RKO (cell line): ENCODE measurements at regions not wholly inside any gene's neighbourhood (a gene's known extent, or its start where the extent isn't known, plus 50 kb on each side); places are given as distances from the start of the nearest gene placed in this dataset.

Experiments
- DNase-seq: peaks from one replicate; pipeline ENCODE4 v3.0.0-alpha.2; 2016; ENCODE audit warnings: low spot score

DNA sequence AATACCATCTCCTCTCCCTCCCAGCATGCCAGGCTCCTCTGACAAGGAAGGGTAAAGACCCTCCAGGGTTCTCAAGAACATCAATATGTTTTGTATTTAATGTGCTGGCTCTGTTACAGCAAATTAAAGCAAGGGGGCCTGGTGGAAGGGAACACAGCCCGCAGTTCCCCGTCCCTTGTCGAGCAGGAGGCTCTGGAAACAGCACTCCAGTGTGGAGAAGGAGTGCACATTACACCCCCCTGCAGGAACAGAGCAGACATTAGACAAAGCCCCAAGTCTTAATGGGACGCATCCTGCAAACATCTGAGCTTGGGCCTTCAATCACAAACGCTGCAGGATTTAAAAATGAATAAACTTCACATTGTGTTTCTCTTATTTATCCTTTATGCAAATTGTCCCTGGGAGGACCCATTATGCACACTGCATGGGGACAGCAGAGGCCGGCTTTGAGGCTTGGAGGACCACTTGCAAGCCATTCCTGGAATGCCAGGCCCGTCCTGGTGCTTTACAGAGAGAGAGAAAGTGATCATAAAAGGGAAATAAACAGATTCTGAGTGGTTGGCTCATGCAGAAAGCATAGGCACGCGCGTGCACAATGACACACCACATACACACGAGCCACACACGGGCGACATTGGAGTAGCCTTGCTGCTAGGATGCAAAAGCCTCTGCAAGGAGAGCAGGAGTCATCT, 328.7 kb downstream of the SMAD2 start:
- no peak for DNase-seq

DNA sequence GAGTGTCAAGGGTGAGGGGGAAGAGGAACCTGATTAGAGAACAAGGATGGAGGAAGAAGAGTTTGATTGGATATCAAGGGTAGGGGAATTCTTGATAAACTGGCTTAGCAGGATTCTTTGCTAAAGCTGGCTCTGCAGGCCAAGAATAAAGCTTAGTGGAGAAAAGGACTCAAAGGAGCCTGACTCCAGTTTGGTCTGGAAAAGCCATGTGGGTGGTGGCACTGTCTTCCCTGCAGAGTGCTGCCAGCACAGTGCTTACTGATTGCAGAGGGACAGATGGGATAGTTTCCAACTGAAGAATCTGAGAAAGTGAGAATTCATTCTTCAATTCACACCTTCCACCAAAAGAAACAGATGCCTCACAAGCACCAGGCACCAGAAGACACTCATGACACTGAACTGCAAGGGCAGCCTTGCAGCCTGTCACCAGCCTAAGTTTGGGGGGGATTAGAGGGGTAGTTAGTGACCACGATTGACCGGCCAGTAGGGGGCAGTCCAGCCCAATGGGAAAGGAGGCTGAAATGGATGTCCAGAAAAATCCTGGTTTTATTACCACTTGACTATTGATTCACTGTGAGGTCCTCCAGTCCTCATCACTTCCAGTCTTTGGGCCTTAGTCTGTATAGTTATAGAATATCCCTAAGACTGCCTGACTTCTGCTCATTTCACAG, 334.5 kb downstream of the SMAD2 start:
- DNase-seq: no peak

DNA sequence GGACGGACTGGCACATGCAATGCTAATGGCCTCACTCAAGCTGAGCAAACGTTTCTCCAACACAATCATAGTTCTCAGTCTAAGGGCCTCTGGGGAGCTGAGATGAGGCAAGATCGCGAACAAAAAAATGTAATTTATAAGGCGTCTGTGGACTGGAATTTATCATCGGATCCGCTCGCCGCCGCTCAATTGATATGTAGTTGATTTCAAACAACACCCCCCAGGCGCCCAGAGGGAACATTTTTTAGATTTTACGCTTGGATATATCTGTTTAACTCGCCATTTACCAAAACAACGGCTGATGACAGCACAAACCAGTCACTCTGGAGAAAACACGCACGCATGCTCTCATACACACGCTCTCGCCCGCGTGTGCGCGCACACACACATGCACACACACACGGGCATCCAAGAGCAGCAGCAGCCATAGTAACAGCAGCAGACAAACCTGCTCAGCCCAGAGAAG, 335.8 kb downstream of the SMAD2 start:
- DNase-seq: no peak

DNA sequence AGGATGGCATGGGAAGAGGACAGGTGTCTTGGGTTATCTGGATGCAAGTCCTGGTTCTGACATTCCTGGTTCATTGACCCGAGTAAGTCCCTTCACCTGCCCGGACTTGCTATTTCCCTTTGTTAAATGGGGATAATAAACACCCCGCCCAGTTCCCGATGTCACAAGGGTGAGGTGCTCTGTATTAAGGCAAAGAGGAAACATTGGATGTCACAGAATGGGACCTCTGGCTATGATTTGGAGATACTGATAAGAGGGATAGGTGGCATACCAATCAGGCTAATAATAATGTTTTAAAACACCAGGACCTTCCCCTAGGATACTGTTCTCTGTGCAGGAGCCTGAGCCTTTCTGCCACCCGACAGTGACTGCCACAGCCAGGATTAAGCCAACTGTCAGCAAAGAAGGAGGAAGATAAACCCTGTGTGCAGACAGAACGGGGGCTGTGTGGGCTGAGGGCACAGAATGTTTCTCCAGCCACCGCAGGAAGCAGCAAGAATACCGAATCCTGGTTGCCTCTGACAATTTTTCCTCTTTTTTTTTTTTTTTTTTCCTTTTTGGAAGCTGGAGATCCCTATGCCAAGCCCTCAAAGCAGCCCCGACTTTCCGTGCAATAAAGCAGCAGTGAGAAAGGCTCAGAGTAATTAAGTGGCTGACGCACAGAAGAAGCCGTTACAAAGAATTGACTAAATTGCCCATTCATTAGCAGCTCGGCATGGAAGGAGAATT, 336.6 kb downstream of the SMAD2 start:
- DNase-seq: no peak

DNA sequence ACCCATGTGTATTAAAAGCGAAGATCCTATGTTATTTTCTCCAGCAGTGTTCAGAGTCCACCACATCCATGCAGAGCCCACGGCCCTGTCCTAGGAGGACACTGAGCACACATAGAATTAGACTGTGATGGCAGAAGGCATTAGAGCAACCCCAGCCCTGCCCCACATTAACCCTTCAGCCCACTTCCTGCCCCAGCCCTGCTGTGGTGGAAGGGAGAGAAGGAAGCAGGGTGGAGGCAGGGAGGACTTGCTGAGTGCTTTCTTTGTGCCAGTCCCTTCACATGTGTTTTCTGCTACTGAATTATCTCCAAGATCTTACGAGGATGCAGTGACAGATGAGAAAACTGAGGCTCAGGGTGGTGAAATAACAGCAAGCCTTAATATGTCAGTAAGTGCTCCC, 339.0 kb downstream of the SMAD2 start:
- no peak for DNase-seq

DNA sequence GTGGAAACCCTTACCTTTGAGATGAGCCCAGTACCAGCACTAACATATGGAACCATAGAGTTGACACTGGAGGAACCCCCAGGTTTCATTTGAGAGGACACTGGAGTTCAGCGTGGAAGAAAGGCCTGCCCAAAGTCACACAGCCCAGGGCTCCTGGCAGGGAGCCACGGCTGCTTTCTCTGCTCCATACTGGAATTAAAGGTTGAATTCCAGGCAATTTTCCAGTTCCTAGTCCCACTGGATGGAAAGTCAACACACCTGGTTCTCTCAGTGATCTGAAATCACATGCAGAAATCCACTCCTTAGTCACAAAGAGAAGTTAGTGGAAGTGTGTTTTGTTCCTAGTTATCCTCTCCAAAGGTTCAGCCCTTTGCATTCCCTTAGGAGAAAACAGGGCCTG, 336.1 kb upstream of the SKOR2 start:
- DNase-seq: no peak

DNA sequence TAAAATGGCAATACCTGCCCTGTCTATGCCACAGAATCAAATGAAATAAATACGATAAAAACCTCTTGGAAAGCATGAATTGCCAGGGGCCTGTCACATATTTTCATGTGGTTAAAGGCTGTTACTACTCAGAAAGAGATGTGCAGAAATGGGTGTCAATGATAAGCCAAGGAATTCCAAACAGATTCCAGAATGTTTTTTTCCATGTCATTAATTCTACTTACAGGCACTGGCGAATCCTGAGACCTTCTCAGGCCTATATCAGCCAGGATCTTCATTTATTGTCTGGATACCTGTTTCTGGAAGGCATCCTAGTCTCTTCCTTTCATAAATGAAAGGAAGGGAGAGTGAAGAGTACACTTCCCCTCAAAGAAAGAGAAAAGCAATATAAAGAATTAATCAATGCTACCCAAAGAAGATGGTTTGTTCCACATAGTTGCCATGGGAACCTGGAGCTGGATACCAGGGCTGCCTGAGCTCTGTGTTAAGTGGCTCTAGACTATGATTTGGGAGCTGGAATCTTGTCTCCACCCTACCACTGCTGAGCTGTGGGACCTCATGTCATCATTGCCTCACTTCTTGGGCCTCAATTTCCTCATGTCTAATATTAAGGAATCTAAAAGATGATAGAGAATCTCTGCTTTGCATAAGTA, 335.1 kb upstream of the SKOR2 start:
- DNase-seq: no peak

DNA sequence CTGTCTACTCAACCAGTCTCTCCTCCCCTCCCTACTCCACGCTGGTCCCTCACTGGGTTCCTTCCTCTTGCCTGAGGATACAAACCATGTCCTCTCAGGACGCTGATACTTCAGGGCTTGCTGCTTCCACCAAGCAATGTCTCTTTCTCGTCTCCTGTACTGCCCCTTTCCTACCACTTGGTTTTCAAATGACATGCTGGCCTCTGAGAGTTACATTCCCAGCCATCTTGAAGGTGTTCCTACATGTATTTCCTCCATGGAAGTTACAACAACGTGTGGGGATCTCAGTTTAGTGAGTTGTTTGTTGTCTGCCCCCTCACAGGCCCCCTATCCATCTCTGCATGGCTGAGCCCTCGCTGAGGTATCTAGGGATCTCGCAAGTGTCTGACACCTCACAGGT, 334.5 kb upstream of the SKOR2 start:
- no peak for DNase-seq

DNA sequence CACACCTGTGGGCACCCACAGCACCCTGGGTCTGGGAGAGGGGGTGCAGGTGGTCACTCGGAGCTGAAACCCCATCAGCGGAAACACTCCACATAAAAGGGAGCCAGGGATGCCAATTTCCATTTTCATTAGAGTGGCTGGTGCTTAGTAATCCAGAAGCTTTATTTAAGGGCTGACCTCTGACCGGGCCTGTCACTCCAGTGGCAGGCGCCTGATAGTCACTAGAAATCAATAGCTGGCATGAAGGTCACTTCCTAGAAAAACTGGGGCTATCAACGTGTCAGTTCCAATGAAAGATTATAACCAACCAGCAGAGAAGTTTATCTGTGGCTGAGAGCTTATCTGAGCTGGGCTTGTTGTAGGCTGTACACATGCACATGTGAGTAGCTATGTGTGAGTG, 333.7 kb upstream of the SKOR2 start:
- no peak for DNase-seq

DNA sequence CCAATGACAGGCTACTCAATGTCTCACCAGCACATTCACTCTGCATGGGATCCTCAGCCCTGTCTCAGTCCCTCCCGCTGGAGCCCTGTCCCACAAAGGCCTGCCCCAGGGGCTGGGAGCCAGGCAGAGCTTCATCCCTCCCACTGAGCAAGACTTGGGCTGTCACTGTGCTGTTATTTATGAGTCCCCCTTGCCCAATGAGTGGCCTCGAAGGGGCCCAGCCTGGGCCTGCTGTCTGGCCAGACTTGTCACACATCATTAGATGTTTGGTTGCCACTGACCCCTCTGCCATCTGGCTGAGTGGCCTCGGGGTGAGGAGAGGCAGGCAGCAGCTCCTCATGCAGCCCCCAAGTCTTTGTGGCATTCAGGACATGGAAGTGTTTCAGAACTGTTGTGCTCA, 330.6 kb upstream of the SKOR2 start:
- DNase-seq: no peak

DNA sequence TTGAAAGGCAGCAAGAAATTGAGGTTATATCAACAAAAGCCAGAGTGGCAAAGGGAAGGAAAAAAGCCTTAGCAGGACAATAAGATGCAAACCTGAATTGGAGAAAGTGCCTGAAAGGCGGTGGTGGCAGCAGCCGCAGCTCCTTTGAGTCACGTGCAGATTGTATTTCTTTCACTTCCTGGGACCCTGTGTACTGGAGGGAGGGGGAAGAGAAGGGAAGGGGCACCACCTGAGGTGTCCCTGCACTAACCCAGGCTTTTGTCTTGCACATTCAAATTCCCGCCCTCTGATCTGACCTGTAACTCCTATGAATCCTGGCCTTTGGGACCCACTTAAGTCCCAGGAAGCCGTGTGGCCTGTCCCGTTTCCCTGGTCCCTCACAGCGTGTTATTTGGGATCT, 326.1 kb upstream of the SKOR2 start:
- no peak for DNase-seq

DNA sequence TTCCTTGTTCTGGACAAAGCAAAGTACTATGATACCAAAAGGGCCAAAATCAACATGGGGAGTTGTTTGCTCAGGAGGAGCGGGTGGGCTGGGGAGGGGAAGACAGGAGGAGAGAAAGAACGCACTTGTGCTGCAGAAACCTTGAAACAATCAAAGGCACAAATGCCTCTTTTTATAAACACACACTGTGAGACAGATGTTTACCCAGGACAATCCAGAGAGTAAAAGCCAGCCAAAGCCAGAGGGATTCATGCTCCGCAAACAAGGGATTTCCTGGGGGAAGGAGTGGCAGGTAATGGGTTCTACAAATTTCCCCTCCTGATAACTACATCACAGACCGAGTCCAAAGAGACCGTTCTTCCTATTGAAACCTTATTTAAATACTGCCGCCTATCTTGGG, 323.5 kb upstream of the SKOR2 start:
- no peak for DNase-seq

DNA sequence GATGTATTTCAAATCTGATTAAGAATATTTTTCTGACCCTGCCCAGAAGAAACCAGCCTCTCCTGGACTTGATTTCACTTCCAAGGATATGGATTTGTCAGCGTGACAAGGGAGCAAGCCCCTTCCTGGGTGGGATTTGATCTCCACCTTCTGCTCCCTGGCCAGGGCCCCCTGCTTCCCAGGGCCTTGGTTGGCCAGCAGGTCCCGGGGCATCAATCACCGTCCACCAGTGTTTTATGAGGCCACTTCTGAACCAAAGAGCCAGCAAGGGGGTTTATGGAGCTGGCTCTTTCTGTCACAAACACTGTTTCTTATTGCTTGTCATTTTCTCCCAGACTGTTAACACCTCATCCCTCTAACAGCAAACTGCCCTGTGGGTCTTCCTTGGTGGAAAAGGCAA, 320.5 kb upstream of the SKOR2 start:
- DNase-seq: no peak

DNA sequence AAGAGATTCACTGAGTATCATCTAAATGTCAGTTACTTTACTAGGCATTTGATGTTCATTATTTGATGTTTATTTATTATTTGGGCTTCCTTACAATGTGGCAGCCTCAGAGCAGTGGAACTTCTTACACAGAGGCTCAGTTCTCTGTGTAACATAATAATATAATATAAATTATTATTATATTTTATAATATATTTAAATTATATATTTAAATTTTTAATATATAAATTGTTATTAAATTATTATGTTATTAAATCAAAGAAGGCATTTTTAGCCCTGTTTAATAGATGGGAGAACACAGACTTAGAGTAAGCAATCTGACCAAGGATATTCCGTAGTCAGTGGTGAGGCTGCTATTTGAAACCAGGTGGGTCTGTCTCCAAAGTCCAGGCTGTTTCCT, 315.3 kb upstream of the SKOR2 start:
- no peak for DNase-seq

DNA sequence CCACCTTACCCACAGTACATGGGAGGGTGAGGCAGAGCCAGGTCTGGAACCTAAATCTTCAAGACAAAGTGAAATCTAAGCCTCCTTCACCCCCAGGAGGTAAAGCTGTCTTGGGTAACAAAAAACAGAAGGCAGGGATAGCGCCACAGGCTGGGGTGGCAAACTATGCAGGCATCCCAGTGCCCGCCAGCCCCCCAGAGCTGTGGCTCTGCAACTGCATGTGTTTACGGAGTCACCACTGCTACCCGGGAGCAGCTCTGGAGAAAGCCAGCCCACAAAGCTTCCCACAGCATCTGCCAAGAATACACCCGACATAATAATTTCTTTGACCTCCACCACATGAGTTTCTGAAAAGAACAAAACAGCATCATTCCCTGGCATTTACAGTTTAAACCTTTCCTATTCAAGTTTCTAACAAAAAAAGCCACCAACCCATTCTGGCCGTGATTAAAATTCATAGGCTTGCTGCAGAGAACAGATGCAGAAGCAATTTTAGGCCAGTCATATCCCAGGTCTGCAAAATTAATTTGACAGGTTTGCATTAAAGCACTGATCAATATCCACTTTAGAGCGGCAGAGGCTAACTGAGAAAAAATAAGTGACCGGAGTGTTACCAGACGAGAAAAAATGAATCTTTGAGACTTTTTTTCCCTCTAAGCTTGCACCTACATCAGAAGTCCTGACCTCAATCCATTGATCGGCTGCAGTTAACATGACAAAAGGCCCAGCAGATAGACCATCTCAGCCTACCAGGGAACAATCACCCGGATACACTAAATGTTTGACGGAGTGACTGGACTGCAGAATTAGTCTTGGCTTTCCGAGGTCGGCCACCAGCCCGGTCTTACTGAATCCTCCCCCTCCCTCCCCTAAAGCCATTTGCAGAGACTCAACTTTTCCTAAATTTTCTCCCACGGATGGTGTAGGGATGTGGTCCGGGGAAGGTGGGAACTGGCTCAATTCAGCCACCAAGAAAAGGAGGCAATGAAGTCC, 309.6 kb upstream of the SKOR2 start:
- no peak for DNase-seq

DNA sequence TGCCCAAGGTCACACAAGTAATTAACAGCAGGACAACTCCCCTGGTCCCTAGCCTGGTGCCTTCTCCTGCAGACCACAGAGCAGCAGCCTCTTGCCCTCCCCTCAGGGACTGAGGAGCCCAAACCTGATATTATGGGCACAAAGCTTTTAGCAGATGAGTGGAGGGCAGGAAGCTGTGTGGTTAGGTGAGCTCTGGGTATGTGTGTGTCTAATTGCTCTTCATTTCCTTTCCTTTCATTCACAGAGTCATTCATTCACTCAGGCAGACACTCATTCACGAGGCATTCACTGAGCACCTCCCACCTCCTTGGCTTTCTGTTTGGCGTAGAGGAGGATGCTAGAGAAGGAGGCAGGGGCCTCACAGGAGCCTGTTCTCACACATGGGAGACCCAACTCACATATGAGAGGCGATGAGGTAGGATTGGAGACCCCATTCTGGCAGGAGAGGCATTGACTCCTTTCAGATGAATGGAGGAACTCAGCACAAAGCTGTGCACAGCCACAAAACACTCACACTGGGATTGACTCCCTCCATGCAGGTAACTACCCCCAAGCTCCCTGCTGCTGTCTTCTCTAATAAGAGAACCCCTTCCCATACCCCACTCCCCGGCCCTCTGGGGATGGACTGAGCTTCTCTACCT, 306.8 kb upstream of the SKOR2 start:
- DNase-seq: no peak

DNA sequence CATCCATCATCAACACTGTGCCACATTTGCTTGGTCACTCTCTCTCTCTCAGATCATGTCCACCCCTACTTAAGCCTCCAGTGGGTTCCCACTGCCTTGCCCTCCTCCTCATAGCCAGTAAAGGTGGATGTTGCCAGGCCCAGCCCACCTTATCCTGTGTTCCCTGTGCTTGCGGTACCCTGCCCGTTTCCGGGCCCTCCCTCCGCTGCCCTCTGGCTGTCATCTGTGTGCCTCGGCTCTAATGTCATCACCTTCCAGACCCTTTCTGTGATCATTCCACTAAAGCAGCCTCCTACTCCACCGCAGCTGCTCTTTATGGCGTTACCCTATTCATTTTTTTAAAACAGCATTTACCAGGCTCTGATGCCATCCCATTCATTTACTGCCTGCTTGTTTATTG, 305.7 kb upstream of the SKOR2 start:
- no peak for DNase-seq

DNA sequence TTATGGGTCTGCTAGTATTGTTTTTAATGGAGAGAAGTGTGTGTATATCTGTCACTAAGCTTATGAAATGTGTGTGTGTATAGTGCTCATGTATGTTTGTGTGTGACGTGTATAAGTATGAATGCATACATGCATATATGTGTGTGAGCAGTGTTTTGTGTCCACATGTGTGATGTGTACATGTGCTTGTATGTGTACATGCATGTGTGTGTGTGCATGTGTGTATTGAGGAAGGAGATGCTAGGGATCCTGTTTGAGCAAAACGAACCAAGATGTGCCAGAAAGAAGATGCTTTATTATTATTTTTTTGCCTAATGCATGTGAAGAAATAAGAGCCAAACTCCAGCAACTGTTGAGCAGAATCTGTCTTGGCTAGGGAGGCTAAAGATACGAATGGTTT, 301.3 kb upstream of the SKOR2 start:
- DNase-seq: no peak

DNA sequence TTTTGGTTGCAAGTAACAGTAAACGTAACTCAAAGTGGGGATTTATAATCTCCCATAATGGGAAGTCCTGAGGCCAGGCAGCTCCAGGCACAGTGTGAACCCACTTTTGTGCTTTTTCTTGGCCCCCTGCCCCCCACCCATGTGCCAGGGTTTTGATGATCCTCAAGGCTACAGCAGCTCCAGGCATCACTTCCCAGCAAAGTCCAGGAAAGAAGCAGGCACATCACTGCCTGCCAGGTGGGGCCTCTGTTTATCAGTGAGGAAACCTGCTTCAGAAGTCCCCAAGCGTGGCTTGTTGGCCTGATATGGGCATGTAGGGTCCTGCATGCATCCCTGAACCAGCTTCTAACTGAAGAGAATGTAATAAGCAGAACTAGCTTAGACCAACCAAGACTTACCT, 299.2 kb upstream of the SKOR2 start:
- no peak for DNase-seq

DNA sequence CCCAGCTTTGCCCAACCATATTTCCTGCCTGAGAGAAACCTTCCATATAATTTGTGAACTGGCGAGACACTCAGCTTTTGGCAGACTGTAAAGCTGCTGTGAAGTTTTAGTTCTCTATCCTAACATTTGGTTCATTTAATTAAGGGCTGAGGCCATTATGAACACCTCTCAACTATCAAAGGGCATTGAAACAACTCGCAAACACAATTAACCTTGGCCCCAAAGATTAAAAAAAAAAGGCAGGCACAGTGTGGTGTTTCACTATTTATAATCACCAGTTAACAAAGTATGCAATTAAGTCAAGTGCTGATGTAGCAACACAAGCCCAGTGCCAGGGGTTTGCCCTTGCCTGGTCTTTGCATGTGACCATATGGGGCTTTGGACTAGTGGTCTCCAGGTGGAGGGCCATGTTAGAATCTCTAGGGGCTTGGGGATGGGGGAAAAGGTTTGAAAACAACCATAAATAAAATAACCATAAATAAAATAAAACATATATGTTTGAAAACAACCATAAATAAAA, 297.6 kb upstream of the SKOR2 start:
- DNase-seq: no peak
